HEK293T (cell line): ENCODE measurements at regions not wholly inside any gene's neighbourhood (a gene's known extent, or its start where the extent isn't known, plus 50 kb on each side); places are given as distances from the start of the nearest gene placed in this dataset.

Source experiments
- ARNT ChIP-seq: fragments of 450-650 bp; IDR thresholded peaks from 2 replicates; pipeline ENCODE4 v1.6.1; 2017; ENCODE audit warnings: mild to moderate bottlenecking
- BHLHE40 ChIP-seq: fragments of 450-650 bp; IDR thresholded peaks from 2 replicates; pipeline ENCODE4 v1.6.1; 2016; ENCODE audit warnings: mild to moderate bottlenecking, moderate library complexity, borderline replicate concordance
- FOXM1 ChIP-seq: fragments of 450-650 bp; IDR thresholded peaks from 2 replicates; pipeline ENCODE4 v1.6.1; 2017; ENCODE audit warnings: mild to moderate bottlenecking, borderline replicate concordance
- L3MBTL2 ChIP-seq: fragments of 450-650 bp; conservative IDR thresholded peaks from 2 replicates; pipeline ENCODE4 v1.6.1; 2016; ENCODE audit warnings: mild to moderate bottlenecking
- NFRKB ChIP-seq: fragments of 450-650 bp; IDR thresholded peaks from 2 replicates; pipeline ENCODE4 v1.6.1; 2016; ENCODE audit warnings: mild to moderate bottlenecking, moderate library complexity
- SP1 ChIP-seq: fragments of 450-650 bp; IDR thresholded peaks from 2 replicates; pipeline ENCODE4 v1.6.1; 2017
- SUZ12 ChIP-seq: fragments of 450-650 bp; IDR thresholded peaks from 2 replicates; pipeline ENCODE4 v1.6.1; 2016; ENCODE audit warnings: mild to moderate bottlenecking

DNA sequence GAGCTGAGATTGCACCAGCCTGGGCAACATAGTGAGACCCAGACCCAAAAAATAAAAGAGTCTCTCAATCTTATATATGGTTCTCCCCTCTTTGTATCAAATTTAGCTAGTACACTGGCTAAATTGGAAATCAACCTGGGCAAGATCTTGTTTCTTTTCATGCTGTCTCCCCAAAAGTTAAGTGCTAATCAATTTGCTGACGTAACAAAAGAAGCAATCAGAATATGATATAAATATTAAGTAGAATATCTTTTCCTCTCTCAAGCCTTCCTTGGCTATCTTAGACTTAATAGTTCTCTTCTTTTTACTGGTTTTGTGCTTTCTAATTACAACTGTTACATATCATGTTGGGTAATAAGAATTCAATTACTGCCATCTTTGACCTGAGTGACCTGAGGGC is 258.9 kb downstream of the KCNRG start:
- TF ChIP-seq SP1 (no peak), SUZ12 (no peak), ARNT (no peak), L3MBTL2 (no peak), FOXM1 (no peak), BHLHE40 (no peak), NFRKB (no peak)
